ENCODE measurements at regions not wholly inside any gene's neighbourhood (a gene's known extent, or its start where the extent isn't known, plus 50 kb on each side); places are given as distances from the start of the nearest gene placed in this dataset.

DNA sequence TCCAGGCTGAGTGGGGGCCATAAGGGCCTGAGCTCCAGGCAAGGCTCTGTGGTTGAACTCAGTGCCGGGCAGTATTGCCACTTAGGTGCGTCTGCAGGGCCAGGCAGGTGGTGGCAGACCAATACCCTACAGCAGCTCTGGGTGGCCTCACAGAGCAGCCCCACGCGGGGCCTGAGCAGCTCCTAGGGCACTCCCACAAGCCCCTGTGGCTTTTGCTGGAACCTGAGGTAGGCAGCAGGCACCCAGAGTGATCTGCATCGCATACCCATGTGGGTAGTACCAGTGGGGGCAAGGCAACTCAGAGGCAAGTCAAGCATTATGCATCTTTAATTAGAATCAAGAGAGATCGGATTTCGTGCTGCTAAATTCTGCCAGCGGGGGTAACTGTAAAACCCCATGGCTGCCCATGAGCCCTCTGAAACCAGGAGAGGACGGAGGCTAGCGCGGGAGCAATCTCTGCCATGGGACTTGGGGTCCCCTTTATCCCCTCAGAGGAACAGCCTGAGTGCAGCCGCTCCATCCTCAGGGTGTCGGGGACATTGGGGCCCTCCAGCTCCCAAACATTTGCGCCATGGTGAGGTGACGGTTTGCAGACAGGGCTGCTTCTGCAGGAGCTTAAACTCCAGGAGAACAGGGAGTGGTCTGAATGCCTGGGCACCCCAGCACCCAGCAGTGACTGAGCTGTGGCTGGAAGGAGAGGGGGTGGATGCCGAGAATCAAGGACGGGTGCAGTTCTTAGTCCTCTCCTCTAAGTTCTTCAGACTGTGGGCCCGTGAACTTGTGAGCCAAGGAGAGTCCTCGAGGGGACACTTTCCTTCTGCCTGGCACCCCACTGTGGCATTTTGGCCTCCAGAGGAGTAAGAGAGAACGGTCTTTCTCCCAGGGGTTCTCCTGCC, 62.4 kb upstream of the PCSK6 start:
- Histone ChIP-seq H3K36me3 (ENCODE audit: control insufficient read depth in 2 of 3, insufficient read depth in 3 of 3, low read length in 3 of 3) (no peaks in the 10 kb centered on the region), H3K4me3 (ENCODE audit: low read length) (no peak overlapping the region), H3K27me3 (ENCODE audit: control insufficient read depth in 2 of 2, insufficient read depth in 2 of 2, low read length in 2 of 2) (no peaks in the 10 kb centered on the region), H3K9me3 (ENCODE audit: control insufficient read depth in 2 of 3, low read length in 3 of 3) (peaks cover 0 to 6% (median 0%) of the 10 kb centered on the region in 3 experiments), H3K27ac (ENCODE audit: low read depth, low read length) (no peak overlapping the region), H3K4me1 (ENCODE audit: control insufficient read depth in 2 of 2, insufficient read depth in 2 of 2, low read length in 2 of 2) (no peaks in the 10 kb centered on the region)
- POLR2A ChIA-PET, result no interaction called here
- DNase-seq (no peak), ATAC-seq (no peak)
- CTCF ChIA-PET, result no interaction called here
- no peaks in the 10 kb centered on the region for H3K4me1 Mint-ChIP-seq
- no peak overlapping the region for H3K4me3 Mint-ChIP-seq
- H3K9me3 Mint-ChIP-seq, result peaks cover 0 to 14% (median 2%) of the 10 kb centered on the region in 11 donors
- H3K36me3 Mint-ChIP-seq, result no peaks in the 10 kb centered on the region
- H3K27me3 Mint-ChIP-seq, result peaks cover 19 to 33% (median 24%) of the 10 kb centered on the region in 5 donors
- intact Hi-C loops (cut with micrococcal nuclease), result no loop called here
- H3K27ac Mint-ChIP-seq, result no peak overlapping the region

DNA sequence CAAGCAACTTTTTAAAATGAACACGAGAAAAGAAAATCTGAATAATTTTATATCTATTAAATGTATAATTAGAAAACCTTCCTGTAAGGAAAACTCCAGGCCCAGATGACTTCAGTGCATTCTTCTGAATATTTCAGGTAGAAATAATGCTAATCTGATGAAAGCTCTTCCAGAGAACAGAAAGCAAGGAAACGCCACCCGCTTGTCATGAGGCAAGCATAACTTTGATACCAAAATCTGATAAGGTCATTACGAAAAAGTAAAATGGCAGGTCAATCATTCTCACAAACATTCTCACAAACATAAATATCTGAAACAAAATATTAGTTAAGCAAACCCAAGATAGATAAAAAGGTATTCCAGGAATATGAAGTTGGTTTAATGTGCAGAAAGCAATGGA, 60.6 kb upstream of the PCSK6 start:
- Histone ChIP-seq H3K4me3 (ENCODE audit: low read length) (no peak overlapping the region), H3K9me3 (ENCODE audit: control insufficient read depth in 2 of 3, low read length in 3 of 3) (peaks cover 0 to 6% (median 0%) of the 10 kb centered on the region in 3 experiments), H3K4me1 (ENCODE audit: control insufficient read depth in 2 of 2, insufficient read depth in 2 of 2, low read length in 2 of 2) (no peaks in the 10 kb centered on the region), H3K27ac (ENCODE audit: low read depth, low read length) (no peak overlapping the region), H3K36me3 (ENCODE audit: control insufficient read depth in 2 of 3, insufficient read depth in 3 of 3, low read length in 3 of 3) (no peaks in the 10 kb centered on the region), H3K27me3 (ENCODE audit: control insufficient read depth in 2 of 2, insufficient read depth in 2 of 2, low read length in 2 of 2) (no peaks in the 10 kb centered on the region)
- H3K36me3 Mint-ChIP-seq, result no peaks in the 10 kb centered on the region
- no peak overlapping the region for H3K4me3 Mint-ChIP-seq
- DNase-seq (no peak), ATAC-seq (no peak)
- CTCF ChIA-PET, result no interaction called here
- no peak overlapping the region for H3K27ac Mint-ChIP-seq
- intact Hi-C loops (cut with micrococcal nuclease), result no loop called here
- no peaks in the 10 kb centered on the region for H3K4me1 Mint-ChIP-seq
- peaks cover 31 to 41% (median 33%) of the 10 kb centered on the region in 5 donors for H3K27me3 Mint-ChIP-seq
- H3K9me3 Mint-ChIP-seq, result peaks cover 0 to 16% (median 3%) of the 10 kb centered on the region in 11 donors
- POLR2A ChIA-PET, result no interaction called here

GRCh38 chr15:101549647-101550046, 60.1 kb upstream of the PCSK6 start:
- no peaks in the 10 kb centered on the region for H3K36me3 Mint-ChIP-seq

DNA sequence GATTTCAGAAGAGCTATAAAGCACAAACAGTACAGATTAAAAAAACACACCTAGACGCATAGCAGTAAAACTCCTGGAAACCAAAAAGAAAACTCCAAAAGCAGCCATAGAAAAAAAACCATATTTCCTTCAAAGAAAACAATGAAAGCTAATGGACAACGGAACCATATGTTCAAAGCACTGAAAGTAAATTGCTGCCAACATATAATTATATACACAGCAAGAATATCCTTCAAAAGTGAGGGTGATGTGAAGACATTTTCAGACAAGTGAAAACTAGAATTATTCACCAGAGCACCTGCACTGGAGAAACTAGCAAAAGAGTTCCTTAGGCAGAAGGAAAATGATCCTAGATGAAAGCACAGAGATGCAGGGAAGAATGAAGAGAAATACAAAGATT, 58.2 kb upstream of the PCSK6 start:
- ChIA-PET CTCF (no interaction called here), POLR2A (no interaction called here)
- Histone ChIP-seq H3K4me1 (ENCODE audit: control insufficient read depth in 2 of 2, insufficient read depth in 2 of 2, low read length in 2 of 2) (no peaks in the 10 kb centered on the region), H3K36me3 (ENCODE audit: control insufficient read depth in 2 of 3, insufficient read depth in 3 of 3, low read length in 3 of 3) (no peaks in the 10 kb centered on the region), H3K9me3 (ENCODE audit: control insufficient read depth in 2 of 3, low read length in 3 of 3) (peaks cover 0 to 6% (median 0%) of the 10 kb centered on the region in 3 experiments), H3K27me3 (ENCODE audit: control insufficient read depth in 2 of 2, insufficient read depth in 2 of 2, low read length in 2 of 2) (no peaks in the 10 kb centered on the region), H3K27ac (ENCODE audit: low read depth, low read length) (no peak overlapping the region), H3K4me3 (ENCODE audit: low read length) (no peak overlapping the region)
- intact Hi-C loops (cut with micrococcal nuclease), result no loop called here
- Mint-ChIP-seq H3K27ac (no peak overlapping the region), H3K27me3 (peaks cover 31 to 52% (median 37%) of the 10 kb centered on the region in 5 donors), H3K4me1 (no peaks in the 10 kb centered on the region), H3K4me3 (no peak overlapping the region), H3K9me3 (peaks cover 0 to 16% (median 2%) of the 10 kb centered on the region in 11 donors), H3K36me3 (no peaks in the 10 kb centered on the region)
- no peak for DNase-seq
- ATAC-seq, result no peak

More at GRCh38 chr15:101549647-101550046, 60.1 kb upstream of the PCSK6 start:
- DNase-seq (no peak), ATAC-seq (no peak)
- no peaks in the 10 kb centered on the region for H3K27me3 ChIP-seq (ENCODE audit: control insufficient read depth in 2 of 2, insufficient read depth in 2 of 2, low read length in 2 of 2)
- no peaks in the 10 kb centered on the region for H3K36me3 ChIP-seq (ENCODE audit: control insufficient read depth in 2 of 3, insufficient read depth in 3 of 3, low read length in 3 of 3)
- peaks cover 0 to 6% (median 0%) of the 10 kb centered on the region in 3 experiments for H3K9me3 ChIP-seq (ENCODE audit: control insufficient read depth in 2 of 3, low read length in 3 of 3)
- H3K27ac Mint-ChIP-seq, result no peak overlapping the region
- ChIA-PET POLR2A (no interaction called here), CTCF (no interaction called here)
- no peaks in the 10 kb centered on the region for H3K4me1 ChIP-seq (ENCODE audit: control insufficient read depth in 2 of 2, insufficient read depth in 2 of 2, low read length in 2 of 2)
- no peak overlapping the region for H3K27ac ChIP-seq (ENCODE audit: low read depth, low read length)
- H3K4me1 Mint-ChIP-seq, result no peaks in the 10 kb centered on the region
- H3K4me3 ChIP-seq (ENCODE audit: low read length), result no peak overlapping the region
- peaks cover 31 to 42% (median 33%) of the 10 kb centered on the region in 5 donors for H3K27me3 Mint-ChIP-seq
- intact Hi-C loops (cut with micrococcal nuclease), result no loop called here
- H3K9me3 Mint-ChIP-seq, result peaks cover 0 to 16% (median 3%) of the 10 kb centered on the region in 11 donors
- H3K4me3 Mint-ChIP-seq, result no peak overlapping the region

- intact Hi-C loops (cut with micrococcal nuclease), result no loop called here
- ATAC-seq, result no peak
- Mint-ChIP-seq H3K9me3 (peaks cover 0 to 16% (median 2%) of the 10 kb centered on the region in 11 donors), H3K36me3 (no peaks in the 10 kb centered on the region), H3K27me3 (peaks cover 27 to 52% (median 35%) of the 10 kb centered on the region in 5 donors), H3K27ac (no peak overlapping the region), H3K4me3 (no peak overlapping the region), H3K4me1 (no peaks in the 10 kb centered on the region)
- ChIA-PET POLR2A (no interaction called here), CTCF (no interaction called here)
- Histone ChIP-seq H3K4me3 (ENCODE audit: low read length) (no peak overlapping the region), H3K27ac (ENCODE audit: low read depth, low read length) (no peak overlapping the region), H3K4me1 (ENCODE audit: control insufficient read depth in 2 of 2, insufficient read depth in 2 of 2, low read length in 2 of 2) (no peaks in the 10 kb centered on the region), H3K9me3 (ENCODE audit: control insufficient read depth in 2 of 3, low read length in 3 of 3) (peaks cover 0 to 6% (median 0%) of the 10 kb centered on the region in 3 experiments), H3K27me3 (ENCODE audit: control insufficient read depth in 2 of 2, insufficient read depth in 2 of 2, low read length in 2 of 2) (no peaks in the 10 kb centered on the region), H3K36me3 (ENCODE audit: control insufficient read depth in 2 of 3, insufficient read depth in 3 of 3, low read length in 3 of 3) (no peaks in the 10 kb centered on the region)
- no peak for DNase-seq
Observed at GRCh38 chr15:101545548-101546505, 56.3 kb upstream of the PCSK6 start.

- no peaks in the 10 kb centered on the region for H3K4me1 Mint-ChIP-seq
- Histone ChIP-seq H3K27ac (ENCODE audit: low read depth, low read length) (no peak overlapping the region), H3K36me3 (ENCODE audit: control insufficient read depth in 2 of 3, insufficient read depth in 3 of 3, low read length in 3 of 3) (no peaks in the 10 kb centered on the region), H3K4me3 (ENCODE audit: low read length) (no peak overlapping the region), H3K27me3 (ENCODE audit: control insufficient read depth in 2 of 2, insufficient read depth in 2 of 2, low read length in 2 of 2) (no peaks in the 10 kb centered on the region), H3K9me3 (ENCODE audit: control insufficient read depth in 2 of 3, low read length in 3 of 3) (peaks cover 0 to 6% (median 0%) of the 10 kb centered on the region in 3 experiments), H3K4me1 (ENCODE audit: control insufficient read depth in 2 of 2, insufficient read depth in 2 of 2, low read length in 2 of 2) (no peaks in the 10 kb centered on the region)
- H3K36me3 Mint-ChIP-seq, result no peaks in the 10 kb centered on the region
- DNase-seq, result no peak
- H3K27me3 Mint-ChIP-seq, result peaks cover 22 to 52% (median 37%) of the 10 kb centered on the region in 5 donors
- intact Hi-C loops (cut with micrococcal nuclease), result no loop called here
- no peak overlapping the region for H3K4me3 Mint-ChIP-seq
- no peak for ATAC-seq
- peaks cover 0 to 16% (median 2%) of the 10 kb centered on the region in 11 donors for H3K9me3 Mint-ChIP-seq
- POLR2A ChIA-PET, result no interaction called here
- H3K27ac Mint-ChIP-seq, result no peak overlapping the region
- CTCF ChIA-PET, result no interaction called here
Observed at GRCh38 chr15:101544613-101544945, 55.1 kb upstream of the PCSK6 start.

Data from naive thymus-derived CD4-positive, alpha-beta T cell (primary cell).